Osteoblast (primary cell): ENCODE measurements at regions not wholly inside any gene's neighbourhood (a gene's known extent, or its start where the extent isn't known, plus 50 kb on each side); places are given as distances from the start of the nearest gene placed in this dataset.
A peak's percentile ranks its signal among the peaks of the same experiment; 100 is the strongest.

ENCODE experiments used
- DNase-seq: peaks from one replicate; pipeline ENCODE4 v3.0.0; 2011; ENCODE audit warnings: low spot score, mixed read lengths; ENCODE audit not compliant: insufficient read length; ENCODE audit errors: missing footprints
- H2AFZ ChIP-seq: 2 replicates; pipeline ENCODE4 v1.6.0; 2011; ENCODE audit warnings: mild to moderate bottlenecking, low read length
- H3K27ac ChIP-seq: 2 replicates; pipeline ENCODE4 v1.5.1; 2011; ENCODE audit warnings: mild to moderate bottlenecking, low read depth, low read length, moderate library complexity
- H3K27me3 ChIP-seq: 2 replicates; pipeline ENCODE4 v1.6.0; 2012; ENCODE audit warnings: mild to moderate bottlenecking, control low read depth, inconsistent platforms, low read length, moderate library complexity; ENCODE audit not compliant: insufficient read depth
- H3K36me3 ChIP-seq: 2 replicates; pipeline ENCODE4 v1.5.1; 2011; ENCODE audit warnings: mild to moderate bottlenecking, low read length, control low read depth, moderate library complexity; ENCODE audit not compliant: insufficient read depth
- H3K4me1 ChIP-seq: 2 replicates; pipeline ENCODE4 v1.5.1; 2011; ENCODE audit warnings: mild to moderate bottlenecking, low read length, control low read depth, moderate library complexity; ENCODE audit not compliant: insufficient read depth
- H3K4me2 ChIP-seq: 2 replicates; pipeline ENCODE4 v1.6.0; 2011; ENCODE audit warnings: mild to moderate bottlenecking, low read length; ENCODE audit not compliant: insufficient read depth
- H3K4me3 ChIP-seq: fragments of 200-600 bp; sonication (generic); 3 replicates; pipeline ENCODE4 v1.5.1; 2012; ENCODE audit warnings: mild to moderate bottlenecking, low read length, inconsistent platforms; ENCODE audit not compliant: insufficient read depth
- H3K79me2 ChIP-seq: 2 replicates; pipeline ENCODE4 v1.6.0; 2012; ENCODE audit warnings: mild to moderate bottlenecking, low read length, control low read depth, inconsistent platforms; ENCODE audit not compliant: insufficient read depth
- H3K9me3 ChIP-seq: 2 replicates; pipeline ENCODE4 v1.5.1; 2011; ENCODE audit warnings: low read depth, low read length, control low read depth
- H4K20me1 ChIP-seq: 2 replicates; pipeline ENCODE4 v1.6.0; 2012; ENCODE audit warnings: mild to moderate bottlenecking, low read length, control low read depth; ENCODE audit not compliant: insufficient read depth
- TF ChIP-seq, protein P1 (sequence below): IDR thresholded peaks from 2 replicates; pipeline ENCODE4 v1.5.1; 2011; ENCODE audit warnings: mild to moderate bottlenecking, low read depth, low read length, moderate library complexity; ENCODE audit errors: extremely low read depth

DNA sequence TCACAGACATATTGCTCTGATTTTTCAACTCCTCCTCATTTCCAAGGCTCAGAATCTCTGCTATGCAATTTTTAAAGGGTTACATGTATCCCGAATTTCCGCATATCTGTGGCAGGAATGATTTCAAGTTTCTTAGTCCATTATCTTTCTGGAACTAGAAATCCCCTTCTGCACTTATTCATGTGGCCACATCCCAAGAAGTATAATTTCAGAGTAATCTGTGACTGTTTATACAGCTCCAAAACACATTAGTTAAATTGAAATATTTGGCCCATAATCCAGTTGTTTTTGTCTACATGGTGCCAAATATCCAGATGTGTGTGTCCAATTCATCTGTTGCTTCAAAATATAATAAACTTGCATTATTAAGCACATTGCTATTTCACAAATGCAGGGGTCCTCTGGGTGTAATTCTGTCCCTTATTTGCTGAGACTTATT, 271.2 kb downstream of the ARHGAP12 start:
- Histone ChIP-seq H3K36me3 (no peaks in the 10 kb centered on the region), H3K79me2 (no peaks in the 10 kb centered on the region), H3K27ac (peak overlapping the region; percentile 6), H3K4me2 (peak overlapping the region; percentile 9), H3K9me3 (no peaks in the 10 kb centered on the region), H4K20me1 (no peaks in the 10 kb centered on the region), H3K4me1 (peaks cover 10% of the 10 kb centered on the region), H3K27me3 (no peaks in the 10 kb centered on the region), H2AFZ (no peak overlapping the region), H3K4me3 (no peak overlapping the region)
- TF ChIP-seq, protein P1, sequence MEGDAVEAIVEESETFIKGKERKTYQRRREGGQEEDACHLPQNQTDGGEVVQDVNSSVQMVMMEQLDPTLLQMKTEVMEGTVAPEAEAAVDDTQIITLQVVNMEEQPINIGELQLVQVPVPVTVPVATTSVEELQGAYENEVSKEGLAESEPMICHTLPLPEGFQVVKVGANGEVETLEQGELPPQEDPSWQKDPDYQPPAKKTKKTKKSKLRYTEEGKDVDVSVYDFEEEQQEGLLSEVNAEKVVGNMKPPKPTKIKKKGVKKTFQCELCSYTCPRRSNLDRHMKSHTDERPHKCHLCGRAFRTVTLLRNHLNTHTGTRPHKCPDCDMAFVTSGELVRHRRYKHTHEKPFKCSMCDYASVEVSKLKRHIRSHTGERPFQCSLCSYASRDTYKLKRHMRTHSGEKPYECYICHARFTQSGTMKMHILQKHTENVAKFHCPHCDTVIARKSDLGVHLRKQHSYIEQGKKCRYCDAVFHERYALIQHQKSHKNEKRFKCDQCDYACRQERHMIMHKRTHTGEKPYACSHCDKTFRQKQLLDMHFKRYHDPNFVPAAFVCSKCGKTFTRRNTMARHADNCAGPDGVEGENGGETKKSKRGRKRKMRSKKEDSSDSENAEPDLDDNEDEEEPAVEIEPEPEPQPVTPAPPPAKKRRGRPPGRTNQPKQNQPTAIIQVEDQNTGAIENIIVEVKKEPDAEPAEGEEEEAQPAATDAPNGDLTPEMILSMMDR: no peak
- no peak for DNase-seq

- H3K27me3 ChIP-seq: no peaks in the 10 kb centered on the region
Observed at GRCh38 chr10:31656851-31657433, 271.7 kb downstream of the ARHGAP12 start.

GRCh38 chr10:31652038-31652437, 276.6 kb downstream of the ARHGAP12 start:
- H3K27me3 ChIP-seq: no peaks in the 10 kb centered on the region
- TF ChIP-seq, protein P1: no peak
- no peaks in the 10 kb centered on the region for H3K79me2 ChIP-seq
- DNase-seq: no peak
- H3K9me3 ChIP-seq: no peaks in the 10 kb centered on the region
- no peak overlapping the region for H3K27ac ChIP-seq
- no peaks in the 10 kb centered on the region for H4K20me1 ChIP-seq
- no peak overlapping the region for H3K4me2 ChIP-seq
- no peak overlapping the region for H3K4me3 ChIP-seq
- H2AFZ ChIP-seq: no peak overlapping the region
- H3K4me1 ChIP-seq: peaks cover 21% of the 10 kb centered on the region
- no peaks in the 10 kb centered on the region for H3K36me3 ChIP-seq

More at GRCh38 chr10:31656851-31657433, 271.7 kb downstream of the ARHGAP12 start:
- Histone ChIP-seq H3K79me2 (no peaks in the 10 kb centered on the region), H3K4me1 (peaks cover 10% of the 10 kb centered on the region), H3K27ac (peak overlapping the region; percentile 6), H3K36me3 (no peaks in the 10 kb centered on the region), H4K20me1 (no peaks in the 10 kb centered on the region), H3K4me3 (no peak overlapping the region), H2AFZ (no peak overlapping the region), H3K9me3 (no peaks in the 10 kb centered on the region), H3K4me2 (peak overlapping the region; percentile 24)
- DNase-seq: no peak
- TF ChIP-seq, protein P1: no peak

DNA sequence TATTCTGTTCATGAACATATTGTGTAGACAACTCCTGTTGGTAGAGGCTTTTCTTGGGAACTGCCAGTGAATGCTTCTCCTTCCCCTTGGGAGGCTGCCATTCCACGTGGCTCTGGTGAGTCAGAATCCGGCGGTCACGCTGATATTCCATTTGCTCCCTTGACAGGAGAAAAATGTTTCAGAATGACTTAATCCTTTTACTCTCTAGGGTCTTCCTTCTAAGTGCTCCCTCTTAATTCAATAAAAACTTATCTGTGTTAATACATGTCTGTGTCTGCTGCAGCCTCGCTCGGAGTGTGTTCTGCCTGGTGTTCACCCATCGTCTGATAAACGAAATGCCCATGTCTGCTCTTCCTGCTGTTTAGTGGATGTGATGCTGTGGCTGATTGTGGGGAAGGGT, 278.6 kb downstream of the ARHGAP12 start:
- TF ChIP-seq, protein P1: no peak
- no peaks in the 10 kb centered on the region for H3K36me3 ChIP-seq
- no peaks in the 10 kb centered on the region for H3K79me2 ChIP-seq
- H3K4me3 ChIP-seq: peak overlapping the region; percentile 31
- H2AFZ ChIP-seq: peak overlapping the region; percentile 70
- H4K20me1 ChIP-seq: no peaks in the 10 kb centered on the region
- no peaks in the 10 kb centered on the region for H3K9me3 ChIP-seq
- peak overlapping the region; percentile 63 for H3K4me2 ChIP-seq
- H3K27ac ChIP-seq: peak overlapping the region; percentile 81
- H3K27me3 ChIP-seq: no peaks in the 10 kb centered on the region
- peak; percentile 66 for DNase-seq
- peaks cover 26% of the 10 kb centered on the region for H3K4me1 ChIP-seq
